Gastrocnemius medialis (tissue), 4 donors: ENCODE measurements at regions not wholly inside any gene's neighbourhood (a gene's known extent, or its start where the extent isn't known, plus 50 kb on each side); places are given as distances from the start of the nearest gene placed in this dataset.

Experiments used
- POLR2A ChIP-seq, 2 donors: fragments of 450-650 bp; IDR thresholded peaks; one replicate each; pipeline ENCODE4 v1.6.1; 2017; ENCODE audit warnings: antibody characterized with exemption in 2 of 2, mild to moderate bottlenecking in 2 of 2, moderate library complexity in 2 of 2
- TF ChIP-seq, protein P1 (sequence below), 5 experiments: fragments of 450-650 bp in 3 of 5; fragments of 200-600 bp in 2 of 5; sonication (generic) in 2 of 5; IDR thresholded peaks in 4 of 5; conservative IDR thresholded peaks in 1 of 5; 1 replicate in 4 of 5; 2 replicates in 1 of 5; pipeline ENCODE4 v1.5.1; 2016 to 2019; ENCODE audit warnings: antibody characterized with exemption in 5 of 5, mild to moderate bottlenecking in 3 of 5, moderate library complexity in 3 of 5

DNA sequence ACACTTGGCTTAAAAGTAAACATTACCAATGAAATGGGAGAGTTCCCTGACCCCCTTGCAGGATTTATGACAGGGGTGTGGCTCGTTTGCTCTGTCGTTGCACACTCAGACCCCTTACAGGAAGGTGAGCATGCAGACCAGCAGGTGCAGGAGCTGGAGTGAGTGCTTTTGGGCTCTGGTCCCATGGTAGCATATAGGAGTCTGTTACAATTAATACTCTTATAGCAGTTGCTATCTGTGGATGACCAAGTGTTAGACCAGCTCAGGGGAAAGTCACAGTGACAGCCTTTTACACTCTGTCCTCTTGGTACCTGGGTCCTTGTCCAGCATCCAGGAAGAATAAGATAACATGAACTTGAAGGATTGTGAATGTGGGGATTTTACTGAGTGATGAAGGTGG lies 1177.5 kb downstream of the NSUN3 start:
- TF ChIP-seq, protein P1, sequence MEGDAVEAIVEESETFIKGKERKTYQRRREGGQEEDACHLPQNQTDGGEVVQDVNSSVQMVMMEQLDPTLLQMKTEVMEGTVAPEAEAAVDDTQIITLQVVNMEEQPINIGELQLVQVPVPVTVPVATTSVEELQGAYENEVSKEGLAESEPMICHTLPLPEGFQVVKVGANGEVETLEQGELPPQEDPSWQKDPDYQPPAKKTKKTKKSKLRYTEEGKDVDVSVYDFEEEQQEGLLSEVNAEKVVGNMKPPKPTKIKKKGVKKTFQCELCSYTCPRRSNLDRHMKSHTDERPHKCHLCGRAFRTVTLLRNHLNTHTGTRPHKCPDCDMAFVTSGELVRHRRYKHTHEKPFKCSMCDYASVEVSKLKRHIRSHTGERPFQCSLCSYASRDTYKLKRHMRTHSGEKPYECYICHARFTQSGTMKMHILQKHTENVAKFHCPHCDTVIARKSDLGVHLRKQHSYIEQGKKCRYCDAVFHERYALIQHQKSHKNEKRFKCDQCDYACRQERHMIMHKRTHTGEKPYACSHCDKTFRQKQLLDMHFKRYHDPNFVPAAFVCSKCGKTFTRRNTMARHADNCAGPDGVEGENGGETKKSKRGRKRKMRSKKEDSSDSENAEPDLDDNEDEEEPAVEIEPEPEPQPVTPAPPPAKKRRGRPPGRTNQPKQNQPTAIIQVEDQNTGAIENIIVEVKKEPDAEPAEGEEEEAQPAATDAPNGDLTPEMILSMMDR (IDR thresholded peaks at IDR 0.05 in 4 of 5, conservative IDR thresholded peaks at IDR 0.05 in 1 of 5), result no peak
- no peak for TF ChIP-seq POLR2A (IDR thresholded peaks at IDR 0.05)
